ENCODE measurements at regions not wholly inside any gene's neighbourhood (a gene's known extent, or its start where the extent isn't known, plus 50 kb on each side); places are given as distances from the start of the nearest gene placed in this dataset.

- FAIRE-seq = no peak
These were observed 195.0 kb upstream of the FOXD3 start for GRCh38 chr1:63127376-63127775.

DNA sequence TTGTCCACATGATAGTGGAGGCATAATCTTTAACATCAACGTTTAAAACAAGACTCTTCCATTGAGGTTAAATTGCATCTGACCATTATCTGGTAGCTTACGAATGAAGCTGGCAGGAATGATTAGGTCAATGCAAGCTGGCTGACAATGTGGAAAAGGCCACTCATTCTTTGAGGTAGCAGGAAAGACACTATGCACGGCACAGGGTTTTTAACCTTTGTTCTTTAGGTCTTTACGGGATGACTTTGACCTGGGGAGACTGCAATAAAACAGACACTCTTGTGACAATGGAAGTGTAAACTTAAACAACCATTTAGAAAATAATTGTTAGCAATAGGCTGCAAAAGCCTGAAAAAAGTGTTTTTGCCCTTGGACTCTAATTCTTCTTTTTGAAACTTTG, 193.8 kb upstream of the FOXD3 start:
- no peak for FAIRE-seq

- peak; percentile 33 for FAIRE-seq
These were observed 193.2 kb upstream of the FOXD3 start for GRCh38 chr1:63129184-63129583.

- no peak for FAIRE-seq
These were observed 192.5 kb upstream of the FOXD3 start for GRCh38 chr1:63129855-63130254.

- FAIRE-seq = no peak
These were observed 187.7 kb upstream of the FOXD3 start for GRCh38 chr1:63134501-63135173.

- FAIRE-seq = no peak
These were observed 187.2 kb upstream of the FOXD3 start for GRCh38 chr1:63135174-63135512.

- FAIRE-seq = no peak
These were observed 186.6 kb upstream of the FOXD3 start for GRCh38 chr1:63135801-63136200.

DNA sequence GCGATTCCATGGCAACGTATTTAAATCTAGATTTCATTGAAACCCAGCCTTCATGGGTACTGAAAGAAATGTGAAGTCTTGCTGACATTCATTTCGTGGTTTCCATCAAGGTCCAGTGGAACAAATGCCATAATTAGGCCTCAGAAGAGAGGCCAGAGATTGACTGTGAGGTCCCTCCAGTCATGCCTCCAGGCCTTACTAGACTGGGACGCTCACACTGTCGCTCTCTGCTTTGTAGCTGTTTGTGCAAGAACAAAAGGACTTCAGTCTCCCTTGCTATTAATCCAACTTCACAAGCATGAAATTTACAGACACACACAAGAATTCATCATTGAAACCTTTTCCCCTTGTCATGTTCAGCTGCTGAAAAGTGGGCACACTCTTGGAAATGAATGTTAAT, 180.4 kb upstream of the FOXD3 start:
- FAIRE-seq = no peak

DNA sequence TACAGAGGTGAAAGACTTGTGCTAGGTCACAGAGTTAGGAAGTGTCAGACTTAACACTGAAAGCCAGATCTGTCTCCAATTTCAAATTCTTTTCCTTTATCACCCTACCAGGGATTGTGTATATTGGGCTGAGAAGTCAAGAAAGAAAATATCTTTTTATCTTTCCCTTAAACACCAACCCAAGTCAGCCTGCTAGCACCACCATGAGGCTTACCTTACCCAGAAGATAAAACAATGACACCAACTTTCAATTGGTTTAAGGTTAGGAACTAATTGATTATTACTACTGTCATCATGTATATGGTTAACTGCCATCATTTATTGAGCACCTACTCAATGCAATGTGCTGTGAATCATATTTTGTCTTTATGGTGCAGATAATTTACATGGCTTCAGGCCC, 178.9 kb upstream of the FOXD3 start:
- no peak for FAIRE-seq

DNA sequence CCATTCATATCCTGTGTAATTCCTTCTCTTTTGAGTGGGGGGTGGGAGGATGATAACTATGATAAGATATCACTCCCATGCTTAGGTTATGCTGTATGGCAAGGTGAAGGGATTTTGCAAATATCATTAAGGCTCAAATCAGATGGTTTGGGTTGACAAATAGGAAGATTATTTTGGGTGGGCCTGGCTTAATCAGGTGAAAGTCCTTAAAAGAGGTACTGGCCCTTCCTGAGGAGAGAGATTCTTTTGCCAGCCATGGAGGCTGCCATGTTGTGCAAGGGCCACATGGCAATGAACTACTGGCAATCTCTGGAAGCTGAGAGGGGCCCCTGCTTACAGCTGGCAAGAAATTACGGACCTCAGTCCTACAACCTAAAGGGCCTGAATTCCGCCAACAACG, 174.6 kb upstream of the FOXD3 start:
- FAIRE-seq = no peak

DNA sequence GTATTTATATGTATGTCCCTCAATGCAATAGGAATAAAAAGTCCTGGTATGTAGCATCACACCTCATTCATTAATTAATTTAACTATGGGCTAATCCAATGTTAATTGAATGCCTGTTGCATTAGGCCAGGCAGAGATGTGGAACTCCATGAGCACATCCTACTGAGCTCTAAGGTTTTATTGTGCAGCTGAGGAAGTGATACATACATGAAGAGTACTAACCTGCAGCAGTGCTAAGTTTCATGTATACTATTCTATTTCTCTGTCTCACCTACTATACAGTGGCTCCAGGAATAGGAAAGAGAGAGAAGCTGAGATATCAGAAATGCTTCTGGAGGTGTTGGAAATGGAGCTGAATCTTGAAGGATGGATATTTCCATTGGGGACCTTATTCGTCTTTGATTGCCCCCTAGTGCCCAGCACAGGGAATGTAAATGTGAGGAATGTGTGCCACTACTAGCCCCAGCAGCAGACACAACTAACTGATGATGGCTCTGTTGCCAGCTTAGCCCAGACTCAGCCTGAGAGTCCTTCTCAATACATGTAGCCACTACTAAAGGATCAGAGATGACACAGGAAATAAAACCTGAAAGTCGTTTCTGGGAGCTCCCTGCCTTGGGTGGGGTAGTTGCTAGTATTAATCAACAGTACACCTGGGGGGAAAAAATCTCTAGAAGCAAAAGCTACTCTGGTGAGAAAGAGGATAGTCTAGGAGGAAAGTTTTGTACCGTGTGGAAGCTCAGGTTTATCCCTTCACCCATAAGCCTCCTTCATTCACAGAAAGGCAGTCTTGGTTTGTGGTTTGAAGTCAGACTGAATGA, 173.3 kb upstream of the FOXD3 start:
- FAIRE-seq = no peak

GRCh38 chr1:63152572-63152971, 169.8 kb upstream of the FOXD3 start:
- FAIRE-seq = no peak

GRCh38 chr1:63155437-63155836, 166.9 kb upstream of the FOXD3 start:
- FAIRE-seq = no peak

- no peak for FAIRE-seq
These were observed 165.3 kb upstream of the FOXD3 start for GRCh38 chr1:63157085-63157484.

DNA sequence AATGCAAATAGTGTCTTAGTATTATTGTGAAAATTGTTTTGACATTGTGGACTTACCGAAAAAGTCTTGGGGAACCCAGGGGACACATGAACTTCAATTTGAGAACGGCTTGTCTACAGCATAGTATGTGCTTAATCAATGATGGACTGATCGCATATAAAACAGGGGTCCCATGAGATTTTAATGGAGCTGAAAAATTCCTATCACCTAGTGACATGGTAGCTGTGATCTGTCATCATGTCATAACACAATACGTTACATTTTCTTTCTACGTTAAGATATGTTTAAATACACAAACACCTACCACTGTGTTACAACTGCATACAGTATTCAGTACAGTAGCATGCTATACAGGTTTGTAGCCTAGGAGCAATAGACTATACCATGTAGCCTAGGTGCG, 153.3 kb upstream of the FOXD3 start:
- FAIRE-seq = no peak

DNA sequence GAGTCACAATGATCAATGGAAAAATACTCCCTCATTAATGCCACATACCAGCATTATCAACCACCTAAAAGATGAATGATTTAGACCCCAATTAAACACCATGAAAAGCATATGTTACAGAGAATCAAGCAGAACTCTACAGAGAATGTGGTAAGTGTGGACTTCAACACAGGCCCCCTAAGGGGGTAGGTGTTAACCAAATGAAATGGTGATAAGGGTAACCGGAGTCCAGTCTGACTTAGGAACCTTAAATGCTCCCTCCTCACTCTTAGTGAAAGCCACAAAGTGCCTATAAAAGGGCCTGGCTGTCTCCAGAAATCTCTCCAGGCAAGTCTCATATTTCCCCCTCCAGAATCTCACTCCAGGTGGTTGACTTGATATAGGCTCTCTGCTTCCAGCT, 149.2 kb upstream of the FOXD3 start:
- FAIRE-seq = no peak

- no peak for FAIRE-seq
These were observed 132.7 kb upstream of the FOXD3 start for GRCh38 chr1:63189677-63190076.

GRCh38 chr1:63190171-63190570, 132.2 kb upstream of the FOXD3 start:
- FAIRE-seq = no peak

- FAIRE-seq = no peak
These were observed 123.4 kb upstream of the FOXD3 start for GRCh38 chr1:63198871-63199394.

DNA sequence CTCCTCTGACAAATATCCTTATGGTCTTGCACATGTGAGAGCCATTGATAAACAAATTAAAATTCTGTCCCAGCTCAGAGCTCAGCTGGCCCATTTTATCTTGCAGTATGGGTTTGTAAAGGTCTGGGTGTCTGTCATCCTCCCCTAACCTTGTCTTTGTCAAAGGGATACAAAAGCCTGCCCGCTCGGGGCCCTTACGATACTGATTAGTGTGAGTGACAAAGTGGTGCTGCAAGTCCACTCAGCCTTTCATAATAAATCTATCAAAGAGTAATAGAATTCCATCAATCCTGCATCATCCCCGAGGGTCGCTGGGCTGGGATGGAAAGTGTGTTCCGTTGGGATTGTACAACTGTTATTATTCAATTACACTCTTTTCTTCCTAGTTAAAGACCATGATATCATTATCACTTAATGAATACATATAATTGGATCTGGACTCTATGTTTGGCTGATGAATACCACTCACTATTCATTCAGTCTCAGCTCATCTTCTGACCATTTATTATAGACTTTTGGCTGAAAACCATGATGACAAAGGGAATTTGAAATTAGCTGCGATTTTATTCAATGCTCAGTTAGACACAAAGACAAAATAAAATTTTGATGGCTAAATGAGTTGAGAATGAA, 122.5 kb upstream of the FOXD3 start:
- FAIRE-seq = no peak

DNA sequence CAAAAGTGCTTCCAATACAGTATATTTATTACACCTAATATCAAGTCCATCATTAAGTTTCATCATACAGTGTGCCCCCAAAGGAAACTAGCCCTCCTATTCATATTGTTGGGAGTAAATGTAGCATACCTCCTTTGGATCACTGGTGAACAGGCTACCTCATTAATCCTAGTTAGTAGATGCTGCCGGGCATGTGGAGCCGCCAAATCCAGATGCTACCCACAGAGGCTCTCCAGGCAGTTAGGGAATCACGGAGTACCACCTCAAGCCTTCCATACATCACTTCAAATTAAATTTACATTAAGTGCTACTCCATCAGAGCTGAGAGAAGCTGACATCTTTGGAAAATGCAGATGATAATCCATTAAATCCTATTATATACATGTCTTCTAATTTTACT, 121.7 kb upstream of the FOXD3 start:
- no peak for FAIRE-seq

DNA sequence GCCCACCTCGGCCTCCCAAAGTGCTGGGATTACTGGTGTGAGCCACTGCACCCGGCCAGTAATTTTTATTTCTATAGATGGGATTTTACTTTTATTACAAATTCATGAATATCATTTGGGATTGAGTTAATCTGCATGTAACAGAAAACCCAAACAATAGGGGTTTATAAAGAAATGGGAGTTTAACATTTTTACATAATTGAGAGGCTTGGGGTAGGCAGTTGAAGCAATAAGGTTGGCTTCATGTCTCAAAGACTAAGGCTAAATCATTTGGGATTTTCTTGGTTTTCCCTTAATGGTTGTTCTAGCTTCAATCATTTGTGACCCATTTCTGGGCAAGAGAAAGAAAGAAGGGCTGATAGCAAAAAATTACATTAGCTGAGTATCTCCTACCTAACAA, 118.7 kb upstream of the FOXD3 start:
- no peak for FAIRE-seq

DNA sequence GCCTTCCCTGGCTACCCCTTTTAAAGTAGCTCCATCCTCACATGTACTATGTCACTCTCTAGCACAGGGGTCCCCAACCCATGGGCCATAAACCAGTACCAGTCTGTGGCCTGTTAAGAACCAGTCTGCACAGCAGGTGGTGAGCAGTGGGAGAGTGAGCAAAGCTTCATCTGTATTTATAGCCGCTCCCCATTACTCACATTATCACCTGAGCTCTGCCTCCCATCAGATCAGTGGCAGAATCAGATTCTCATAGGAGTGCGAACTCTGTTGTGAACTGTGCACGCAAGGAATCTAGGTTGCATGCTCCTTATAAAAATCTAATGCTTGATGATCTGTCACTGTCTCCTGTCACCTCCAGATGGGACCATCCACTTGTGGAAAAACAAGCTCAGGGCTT, 116.6 kb upstream of the FOXD3 start:
- no peak for FAIRE-seq

GRCh38 chr1:63214553-63214952, 107.8 kb upstream of the FOXD3 start:
- FAIRE-seq = no peak
